Endothelial cell of umbilical vein (primary cell): ENCODE measurements at regions not wholly inside any gene's neighbourhood (a gene's known extent, or its start where the extent isn't known, plus 50 kb on each side); places are given as distances from the start of the nearest gene placed in this dataset.

ENCODE experiments used
- BruUV-seq: library from RNA; stranded (reverse); fragments of 400-500 nt; replicated peaks from 2 replicates; lab custom pipeline; 2021; lab: Mats Ljungman, UMichigan
- CTCF ChIA-PET: fragments of 300-600, 350-600 bp; sonication (Branson Sonifier 250); formaldehyde crosslinking; loops from one replicate; lab custom pipeline; 2021; ENCODE audit warnings: antibody characterized with exemption, inconsistent platforms; lab: Charles Lee
- POLR2A ChIA-PET: fragments of 300-600, 350-600 bp; sonication (Branson Sonifier 250); formaldehyde crosslinking; loops from one replicate; lab custom pipeline; 2021; ENCODE audit warnings: antibody characterized with exemption, inconsistent platforms; lab: Charles Lee
- DNase-seq: peaks from one replicate; pipeline ENCODE4 v3.0.0-alpha.2; 2011; ENCODE audit warnings: low read depth, low spot score
- FAIRE-seq: peaks from 2 replicates; lab custom pipeline; 2011; peaks lifted over from hg19 to GRCh38; lab: Jason Lieb, UNC
- H2AFZ ChIP-seq: 2 replicates; pipeline ENCODE4 v1.6.0; 2012; ENCODE audit warnings: low read depth, low read length, control low read depth, inconsistent platforms
- H3K27ac ChIP-seq: 2 replicates; pipeline ENCODE4 v1.5.1; 2011; ENCODE audit warnings: low read depth, mild to moderate bottlenecking, control low read depth, low read length, moderate library complexity; ENCODE audit not compliant: insufficient read depth
- H3K27me3 ChIP-seq, 2 experiments: 2 replicates each; pipeline versions ENCODE4 v1.6.0 to v1.6.1; 2011; ENCODE audit warnings: low read length in 2 of 2, mixed read lengths in 1 of 2; ENCODE audit not compliant: control insufficient read depth in 2 of 2, insufficient read depth in 2 of 2
- H3K36me3 ChIP-seq, 2 experiments: 2 replicates in 1 of 2; 3 replicates in 1 of 2; pipeline ENCODE4 v1.5.1; 2011; ENCODE audit warnings: low read length in 2 of 2, mild to moderate bottlenecking in 1 of 2, moderate library complexity in 1 of 2; ENCODE audit not compliant: control insufficient read depth in 2 of 2, insufficient read depth in 2 of 2; ENCODE audit errors: extremely low read depth in 1 of 2
- H3K4me1 ChIP-seq: 3 replicates; pipeline ENCODE4 v1.5.1; 2011; ENCODE audit warnings: mild to moderate bottlenecking, low read length; ENCODE audit not compliant: control insufficient read depth, insufficient read depth; ENCODE audit errors: extremely low read depth
- H3K4me2 ChIP-seq: 2 replicates; pipeline ENCODE4 v1.6.1; 2011; ENCODE audit warnings: low read length, control low read depth, mixed read lengths; ENCODE audit not compliant: insufficient read depth
- H3K4me3 ChIP-seq, 3 experiments: fragments of 200-600 bp in 1 of 3; sonication (generic), shearing (Covaris generic) in 1 of 3; replicated peaks in 1 of 3; 2 replicates each; pipeline ENCODE4 v1.5.1; 2011 to 2016; ENCODE audit warnings: control low read depth in 3 of 3, low read length in 3 of 3, mild to moderate bottlenecking in 2 of 3, inconsistent platforms in 1 of 3, low read depth in 1 of 3, moderate library complexity in 1 of 3; ENCODE audit not compliant: insufficient read depth in 1 of 3
- H3K79me2 ChIP-seq: 2 replicates; pipeline ENCODE4 v1.6.0; 2012; ENCODE audit warnings: low read length, inconsistent platforms; ENCODE audit not compliant: control insufficient read depth, insufficient read depth
- H3K9ac ChIP-seq: replicated peaks from 2 replicates; pipeline ENCODE3; 2011; ENCODE audit warnings: low read length, control low read depth; ENCODE audit not compliant: insufficient read depth; ENCODE audit errors: extremely low read depth
- H3K9me1 ChIP-seq: replicated peaks from 3 replicates; pipeline ENCODE4 v1.6.0; 2011; ENCODE audit warnings: mild to moderate bottlenecking, low read length; ENCODE audit not compliant: control insufficient read depth, insufficient read depth; ENCODE audit errors: extremely low read depth
- H3K9me3 ChIP-seq: replicated peaks from 2 replicates; pipeline ENCODE4 v1.5.1; 2012; ENCODE audit warnings: low read length, inconsistent platforms; ENCODE audit not compliant: control insufficient read depth, insufficient read depth
- H4K20me1 ChIP-seq: replicated peaks from 2 replicates; pipeline ENCODE3; 2011; ENCODE audit warnings: mild to moderate bottlenecking, low read length; ENCODE audit not compliant: control insufficient read depth, insufficient read depth; ENCODE audit errors: extremely low read depth
- EZH2 ChIP-seq: IDR thresholded peaks from 2 replicates; pipeline ENCODE4 v1.6.1; 2012; ENCODE audit warnings: borderline replicate concordance, low read depth, mild to moderate bottlenecking, moderate library complexity, low read length, inconsistent platforms; ENCODE audit not compliant: severe bottlenecking
- FOS ChIP-seq: IDR thresholded peaks from 2 replicates; pipeline ENCODE4 v1.6.1; 2011; ENCODE audit warnings: mild to moderate bottlenecking, low read length, moderate library complexity, borderline replicate concordance; ENCODE audit not compliant: insufficient read depth
- GATA2 ChIP-seq: IDR thresholded peaks from 2 replicates; pipeline ENCODE4 v1.7.0; 2011; ENCODE audit warnings: low read depth, mild to moderate bottlenecking, moderate library complexity, mixed read lengths, low read length; ENCODE audit not compliant: insufficient read length, insufficient read depth
- JUN ChIP-seq: IDR thresholded peaks from 2 replicates; pipeline ENCODE4 v1.6.1; 2011; ENCODE audit warnings: borderline replicate concordance, low read depth; ENCODE audit not compliant: insufficient read length, insufficient read depth
- MAX ChIP-seq: IDR thresholded peaks from 2 replicates; pipeline ENCODE4 v1.6.1; 2011; ENCODE audit not compliant: insufficient read depth, insufficient read length
- MYC ChIP-seq: IDR thresholded peaks from one replicate; pipeline ENCODE4 v1.6.1; 2011; ENCODE audit warnings: mild to moderate bottlenecking, low read depth, low read length
- POLR2A ChIP-seq: IDR thresholded peaks from 2 replicates; pipeline ENCODE4 v1.6.1; 2012; ENCODE audit warnings: low read depth, mild to moderate bottlenecking, control low read depth, low read length
- POLR2AphosphoS5 ChIP-seq: IDR thresholded peaks from 2 replicates; pipeline ENCODE4 v1.6.1; 2012; ENCODE audit warnings: low read depth, mild to moderate bottlenecking, control low read depth, low read length, moderate library complexity; ENCODE audit not compliant: insufficient read depth
- dilution Hi-C: fragments of 300-500 bp; cut with MboI; formaldehyde crosslinking; loops from one replicate; pipeline ENCODE4 v1.15.0; 2019; ENCODE audit warnings: low sequenced_read_pairs; ENCODE audit not compliant: extremely low pct_ligation_motif_present
- intact Hi-C: fragments of 100-400 bp; cut with micrococcal nuclease; formaldehyde crosslinking; loops from one replicate; pipeline ENCODE4 v1.10.0; 2022
- TF ChIP-seq, protein P1 (sequence below), 2 donors: IDR thresholded peaks; 1 replicate in 1 of 2; 2 replicates in 1 of 2; pipeline ENCODE4 v1.5.1; 2011; ENCODE audit warnings: low read length in 2 of 2, mild to moderate bottlenecking in 2 of 2, moderate library complexity in 2 of 2, control low read depth in 1 of 2, inconsistent platforms in 1 of 2, low read depth in 1 of 2; ENCODE audit not compliant: insufficient read depth in 1 of 2; ENCODE audit errors: extremely low read depth in 1 of 2

DNA sequence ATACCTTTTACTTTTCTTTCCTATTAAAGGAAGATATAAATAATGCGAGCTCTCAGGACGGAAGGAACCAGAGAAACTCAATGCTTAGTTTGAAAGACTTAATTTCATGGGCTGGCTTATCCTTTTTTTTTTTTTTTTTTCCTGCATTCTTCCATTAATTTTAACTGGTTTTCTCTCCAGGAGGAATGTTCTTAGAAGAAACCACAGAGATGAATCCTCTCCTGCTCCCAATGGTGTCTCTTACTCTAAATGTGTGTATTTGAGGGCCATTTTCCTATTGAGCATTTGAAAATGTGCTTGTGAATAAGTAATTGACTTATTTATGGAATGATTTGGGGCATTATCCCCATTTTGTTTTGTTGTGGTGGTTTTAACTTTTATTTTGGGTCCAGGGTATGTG, 494.9 kb downstream of the FOXO1 start:
- Histone ChIP-seq H3K27ac (no peak overlapping the region), H3K4me3 (no peak overlapping the region), H3K9ac (no peak overlapping the region), H2AFZ (no peak overlapping the region), H3K79me2 (no peaks in the 10 kb centered on the region), H3K9me1 (no peaks in the 10 kb centered on the region), H3K36me3 (no peaks in the 10 kb centered on the region), H3K4me1 (no peaks in the 10 kb centered on the region), H3K9me3 (no peaks in the 10 kb centered on the region), H3K4me2 (no peak overlapping the region), H4K20me1 (no peaks in the 10 kb centered on the region), H3K27me3 (no peaks in the 10 kb centered on the region)
- intact Hi-C loops (no loop called here), dilution Hi-C loops (no loop called here)
- no peak for FAIRE-seq
- TF ChIP-seq GATA2 (no peak), POLR2AphosphoS5 (no peak), JUN (no peak), EZH2 (no peak), POLR2A (no peak), FOS (no peak), MYC (no peak), MAX (no peak)
- TF ChIP-seq, protein P1, sequence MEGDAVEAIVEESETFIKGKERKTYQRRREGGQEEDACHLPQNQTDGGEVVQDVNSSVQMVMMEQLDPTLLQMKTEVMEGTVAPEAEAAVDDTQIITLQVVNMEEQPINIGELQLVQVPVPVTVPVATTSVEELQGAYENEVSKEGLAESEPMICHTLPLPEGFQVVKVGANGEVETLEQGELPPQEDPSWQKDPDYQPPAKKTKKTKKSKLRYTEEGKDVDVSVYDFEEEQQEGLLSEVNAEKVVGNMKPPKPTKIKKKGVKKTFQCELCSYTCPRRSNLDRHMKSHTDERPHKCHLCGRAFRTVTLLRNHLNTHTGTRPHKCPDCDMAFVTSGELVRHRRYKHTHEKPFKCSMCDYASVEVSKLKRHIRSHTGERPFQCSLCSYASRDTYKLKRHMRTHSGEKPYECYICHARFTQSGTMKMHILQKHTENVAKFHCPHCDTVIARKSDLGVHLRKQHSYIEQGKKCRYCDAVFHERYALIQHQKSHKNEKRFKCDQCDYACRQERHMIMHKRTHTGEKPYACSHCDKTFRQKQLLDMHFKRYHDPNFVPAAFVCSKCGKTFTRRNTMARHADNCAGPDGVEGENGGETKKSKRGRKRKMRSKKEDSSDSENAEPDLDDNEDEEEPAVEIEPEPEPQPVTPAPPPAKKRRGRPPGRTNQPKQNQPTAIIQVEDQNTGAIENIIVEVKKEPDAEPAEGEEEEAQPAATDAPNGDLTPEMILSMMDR (IDR thresholded peaks at IDR 0.05; ENCODE audit: extremely low read depth in 1 of 2, insufficient read depth in 1 of 2, low read depth in 1 of 2, low read length in 2 of 2): no peak
- ChIA-PET CTCF (interaction anchor here (0.7 kb wide), 1 partner anchor 60 kb away, joined by 3 read pairs; no protein-coding TSS in a partner anchor), POLR2A (interaction anchor here (0.7 kb wide), 1 partner anchor 482 kb away, joined by 4 read pairs; no protein-coding TSS in a partner anchor)
- DNase-seq: no peak
- BruUV-seq: no TSS peak
